Kidney capillary endothelial cell (primary cell): ENCODE measurements at regions not wholly inside any gene's neighbourhood (a gene's known extent, or its start where the extent isn't known, plus 50 kb on each side); places are given as distances from the start of the nearest gene placed in this dataset.

Experiments used
- DNase-seq: peaks from one replicate; pipeline ENCODE4 v3.0.0-alpha.2; 2018; ENCODE audit warnings: low spot score

- no peak for DNase-seq
These were observed 451.3 kb downstream of the SHQ1 start for GRCh38 chr3:72396899-72397298.

DNA sequence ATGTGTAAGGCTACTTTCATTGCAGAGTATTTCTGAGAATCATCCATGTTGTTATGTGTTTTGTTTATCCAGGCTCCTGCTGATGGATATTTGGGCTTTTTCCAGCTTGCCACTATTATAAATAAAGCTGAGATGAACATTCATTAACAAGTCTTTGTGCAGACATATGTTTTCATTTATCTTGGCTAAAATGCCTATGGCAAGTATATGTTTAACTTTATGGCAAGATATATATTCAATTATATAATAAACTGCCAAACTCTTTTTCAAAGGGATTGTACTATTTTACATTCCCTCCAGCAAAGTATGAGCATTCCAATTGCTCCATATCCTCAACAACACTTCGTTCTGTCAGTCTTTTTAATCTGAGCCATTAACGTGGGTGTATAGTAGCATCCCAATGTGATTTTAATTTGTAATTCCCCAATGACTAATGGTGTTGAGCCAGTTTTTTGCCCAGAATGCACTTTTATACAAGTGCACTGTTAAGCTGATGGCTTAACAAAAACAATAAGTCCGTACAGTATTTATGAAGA, 452.4 kb downstream of the SHQ1 start:
- no peak for DNase-seq

DNA sequence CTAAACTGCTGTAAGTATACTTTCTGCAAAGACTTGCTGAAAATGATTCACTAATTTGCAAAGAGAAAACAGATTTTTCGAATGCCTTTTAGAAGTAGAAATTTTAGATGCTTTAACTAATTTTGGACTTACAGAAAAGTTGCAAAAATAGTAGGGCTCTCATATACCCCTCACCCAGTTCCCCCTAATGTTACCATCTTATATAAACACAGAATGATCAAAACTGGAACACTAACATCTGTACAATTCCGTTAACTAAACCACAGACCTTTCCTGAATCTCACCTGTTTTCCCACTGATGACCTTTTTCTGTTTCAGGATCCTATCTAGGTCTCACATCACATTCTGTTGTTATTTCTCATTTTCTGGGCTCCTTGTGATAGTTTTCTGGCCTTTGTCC, 454.8 kb downstream of the SHQ1 start:
- DNase-seq = no peak

- DNase-seq = no peak
These were observed 456.6 kb downstream of the SHQ1 start for GRCh38 chr3:72391659-72392058.

DNA sequence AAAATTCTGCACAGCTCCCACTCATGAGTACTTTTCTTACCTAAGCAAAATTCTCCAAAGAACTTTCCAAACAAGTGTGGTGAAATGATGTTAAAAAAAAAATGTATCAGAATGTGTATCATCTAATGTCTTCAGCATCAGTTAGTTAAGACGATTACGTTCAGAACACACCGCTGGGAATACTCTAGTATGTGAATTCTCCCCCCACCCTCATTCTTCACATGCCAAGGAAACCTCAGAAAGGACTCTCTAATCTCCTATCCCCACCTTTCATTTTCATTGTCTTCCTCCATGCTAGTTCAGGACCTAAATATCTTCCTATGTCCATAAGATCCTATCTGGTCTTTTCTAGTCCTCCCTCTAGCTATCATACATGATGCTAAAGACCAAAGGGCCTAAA, 457.4 kb downstream of the SHQ1 start:
- DNase-seq = no peak

- DNase-seq = no peak
These were observed 459.6 kb downstream of the SHQ1 start for GRCh38 chr3:72388644-72389043.

DNA sequence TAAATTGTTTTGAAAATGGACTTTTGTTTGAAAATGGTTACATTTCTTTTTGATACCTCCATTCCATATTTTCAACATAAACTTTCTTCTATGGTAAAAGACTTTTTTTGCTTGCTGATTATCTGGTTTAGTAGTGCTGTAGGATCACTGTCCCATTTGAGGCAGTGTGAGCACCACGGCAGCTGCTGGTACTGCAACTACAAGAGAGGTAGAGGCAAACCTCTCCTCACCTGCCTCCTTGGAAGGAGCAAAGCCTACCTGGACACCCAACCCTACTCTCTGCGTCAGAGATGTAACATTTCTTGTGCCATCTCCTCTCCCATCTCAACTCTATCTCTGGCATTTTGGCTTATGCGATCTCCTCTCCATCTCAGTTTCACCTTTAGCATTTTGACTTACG, 460.1 kb downstream of the SHQ1 start:
- no peak for DNase-seq

DNA sequence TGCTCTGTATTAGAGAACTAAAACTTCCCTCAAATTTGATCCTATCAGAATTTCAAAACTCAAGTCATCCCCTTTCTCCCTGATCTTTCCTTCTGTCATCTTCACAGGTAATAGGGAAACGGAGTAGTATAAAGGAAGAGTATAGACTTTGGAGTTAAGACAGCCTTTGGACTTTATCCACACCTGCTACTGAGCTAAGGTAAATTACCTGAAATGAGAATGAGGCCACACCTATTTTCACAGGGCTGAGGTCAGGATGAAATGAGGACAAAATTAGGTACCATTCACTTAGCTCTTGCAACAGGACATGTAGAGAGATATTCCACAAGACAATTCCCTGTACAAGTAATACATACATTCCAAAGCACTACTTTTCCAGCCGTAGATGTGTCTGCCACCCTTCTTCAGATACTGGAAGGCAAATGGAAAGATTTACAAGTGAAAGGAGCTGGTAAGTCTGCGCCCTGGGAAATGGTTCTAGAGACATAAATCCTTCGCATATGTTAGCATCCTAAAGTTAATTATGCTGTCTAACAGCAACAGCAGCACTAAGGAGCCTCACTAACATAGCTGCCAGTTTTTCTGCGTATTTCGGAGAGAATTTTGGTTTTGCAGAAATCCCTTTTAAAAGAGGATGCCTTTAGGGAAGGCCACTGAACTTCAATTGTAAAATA, 461.8 kb downstream of the SHQ1 start:
- no peak for DNase-seq

GRCh38 chr3:72385167-72385566, 463.1 kb downstream of the SHQ1 start:
- DNase-seq = no peak

DNA sequence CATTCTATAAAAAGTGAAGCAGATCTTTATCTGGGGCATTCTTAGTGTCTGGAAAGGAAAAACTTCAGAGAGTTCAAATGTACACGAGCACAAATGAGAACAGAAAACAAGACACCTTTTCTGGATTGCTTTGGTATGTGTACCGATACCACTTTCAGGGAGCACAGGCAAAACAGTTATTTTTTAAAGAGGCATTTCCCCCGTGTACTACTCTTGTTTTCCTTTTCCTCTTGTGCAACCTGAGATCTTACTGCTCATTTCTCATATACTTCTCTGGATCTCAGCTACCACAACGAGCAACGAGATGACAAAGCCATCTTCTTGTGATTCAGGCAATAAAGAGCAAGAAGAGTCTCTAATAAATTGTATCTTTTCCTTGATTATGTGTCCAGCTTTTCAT, 463.6 kb downstream of the SHQ1 start:
- DNase-seq = no peak

GRCh38 chr3:72383883-72384282, 464.4 kb downstream of the SHQ1 start:
- no peak for DNase-seq

DNA sequence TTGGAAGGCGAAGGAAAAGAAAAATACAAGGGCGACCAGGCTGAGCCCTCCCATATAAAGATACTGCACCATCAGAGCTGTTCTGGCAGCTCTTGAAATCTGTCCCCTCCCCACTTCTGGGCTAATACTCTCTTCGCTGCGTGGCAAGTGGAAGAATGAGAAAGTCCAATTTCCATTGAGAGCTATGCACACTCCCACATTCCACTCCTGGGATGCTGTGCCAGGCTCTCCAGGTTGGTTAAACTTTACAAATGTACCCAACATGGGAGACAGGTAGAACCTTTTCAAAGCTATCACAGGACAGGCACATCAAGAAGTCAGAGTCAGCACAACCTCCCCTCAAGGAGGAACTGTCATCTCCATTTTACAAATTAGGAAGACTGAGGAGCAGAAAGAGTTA, 465.0 kb downstream of the SHQ1 start:
- DNase-seq = no peak

- no peak for DNase-seq
These were observed 465.8 kb downstream of the SHQ1 start for GRCh38 chr3:72382460-72382859.

- no peak for DNase-seq
These were observed 466.7 kb downstream of the SHQ1 start for GRCh38 chr3:72381584-72381983.

DNA sequence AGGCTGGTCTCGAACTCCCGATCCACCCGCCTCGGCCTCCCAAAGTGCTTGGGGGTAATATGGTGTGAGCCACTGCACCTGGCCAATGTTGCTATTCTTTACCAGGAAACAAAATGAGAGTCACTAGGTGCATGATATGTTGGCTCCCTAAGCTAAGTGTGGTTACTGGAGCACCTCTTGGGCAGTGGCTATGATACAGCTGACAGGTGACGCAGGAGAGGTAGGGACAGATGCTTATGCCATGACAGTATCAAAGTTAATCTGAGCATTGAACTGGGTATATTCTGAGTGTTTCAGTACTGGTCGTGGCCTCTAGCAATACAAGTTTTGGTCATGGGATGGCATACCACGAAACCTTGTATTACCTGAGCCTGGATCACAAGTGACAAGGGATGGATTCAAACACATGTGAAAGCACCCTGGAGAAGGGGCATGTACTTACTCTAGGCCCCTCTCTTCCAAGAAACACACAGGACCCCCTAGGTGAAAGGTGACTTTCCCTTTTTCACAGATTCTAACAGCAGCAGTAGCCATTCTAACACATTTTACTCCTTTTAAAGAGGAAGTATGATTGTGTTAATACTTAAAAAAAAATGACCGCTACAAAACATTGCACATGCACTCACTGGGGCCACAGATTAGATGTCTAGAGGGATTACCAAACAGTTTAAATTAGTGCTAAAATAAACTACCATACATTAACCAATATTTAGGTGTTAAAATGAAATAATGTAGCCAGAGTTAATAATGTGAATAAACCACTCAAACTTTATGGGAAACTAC, 467.3 kb downstream of the SHQ1 start:
- no peak for DNase-seq

DNA sequence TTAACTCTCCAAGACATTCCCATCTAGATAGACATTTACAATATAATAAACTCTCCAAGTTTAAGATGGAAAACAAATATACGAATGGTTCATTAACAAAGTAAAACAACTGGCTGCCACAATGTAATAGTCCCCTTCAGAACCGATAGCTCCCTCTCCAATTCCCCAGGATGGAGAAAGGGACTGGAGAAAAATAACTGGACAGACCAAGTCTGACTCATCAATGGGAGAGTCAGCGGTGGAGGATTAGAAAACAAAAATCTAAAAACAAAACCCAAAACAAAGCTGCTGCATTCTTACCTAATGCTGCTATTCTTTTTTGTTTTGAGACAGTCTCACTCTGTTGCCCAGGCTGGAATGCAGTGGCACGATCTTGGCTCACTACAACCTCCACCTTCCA, 468.1 kb downstream of the SHQ1 start:
- DNase-seq = peak; percentile 22

GRCh38 chr3:72379500-72380187, 468.6 kb downstream of the SHQ1 start:
- DNase-seq = peak; percentile 53

DNA sequence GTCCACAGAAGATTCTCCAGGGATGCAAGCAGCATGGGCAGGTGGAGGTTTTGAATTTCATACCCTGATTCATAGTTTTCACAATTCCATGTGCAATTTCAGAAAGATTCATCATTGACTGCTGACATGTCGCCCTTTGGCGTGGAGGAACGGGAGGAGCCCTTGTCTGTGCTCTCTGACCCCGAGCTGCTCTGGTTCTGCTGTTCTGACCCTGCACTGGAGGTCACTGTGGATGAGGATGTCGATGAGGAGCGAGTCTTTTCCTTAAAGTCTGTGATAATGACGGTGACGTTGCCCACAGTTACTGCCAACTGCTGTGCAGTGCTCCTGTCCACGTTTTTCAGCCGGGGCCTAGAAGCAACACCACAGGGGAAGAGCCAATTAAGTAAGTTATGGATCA, 470.0 kb downstream of the SHQ1 start:
- DNase-seq = no peak

- DNase-seq = no peak
These were observed 471.1 kb downstream of the SHQ1 start for GRCh38 chr3:72376956-72377710.

DNA sequence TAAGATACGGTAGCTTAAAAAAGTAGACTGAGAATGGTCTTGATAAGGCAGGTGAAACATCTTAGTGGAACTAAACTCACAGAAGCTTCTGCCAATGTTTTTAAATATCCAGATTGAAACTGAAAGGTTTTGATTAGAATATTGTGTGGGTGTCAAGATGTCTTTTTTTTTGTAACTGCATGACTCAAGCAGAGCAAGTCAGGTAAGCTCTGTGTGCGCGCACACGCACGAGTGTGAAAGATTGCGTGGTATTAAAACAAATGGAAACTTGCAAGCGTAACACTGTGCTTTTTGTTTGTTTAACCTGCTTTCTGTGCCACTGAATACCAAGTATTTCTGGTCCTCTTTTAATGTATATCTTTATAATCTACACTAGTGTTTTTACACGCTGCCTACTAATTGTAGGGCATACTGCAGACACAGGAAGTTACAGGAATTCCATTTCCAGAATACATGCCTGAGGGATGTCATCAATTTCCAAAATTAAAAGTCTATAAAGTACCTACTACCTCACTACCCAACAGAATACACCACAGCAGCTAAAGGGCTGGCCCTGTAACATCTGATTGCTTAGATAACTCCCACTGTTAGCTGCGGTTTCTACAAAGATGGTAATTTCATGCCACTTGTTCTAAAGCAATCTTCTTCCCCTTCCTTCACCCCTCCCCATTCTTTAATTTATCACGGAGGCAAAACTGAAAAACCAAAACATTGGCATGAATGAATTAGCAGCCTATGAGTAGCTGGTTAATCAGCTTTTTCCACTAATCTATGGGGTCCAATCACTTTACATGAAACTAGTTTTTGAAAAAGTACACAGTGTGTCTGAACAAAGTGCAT, 472.8 kb downstream of the SHQ1 start:
- DNase-seq = peak; percentile 9

DNA sequence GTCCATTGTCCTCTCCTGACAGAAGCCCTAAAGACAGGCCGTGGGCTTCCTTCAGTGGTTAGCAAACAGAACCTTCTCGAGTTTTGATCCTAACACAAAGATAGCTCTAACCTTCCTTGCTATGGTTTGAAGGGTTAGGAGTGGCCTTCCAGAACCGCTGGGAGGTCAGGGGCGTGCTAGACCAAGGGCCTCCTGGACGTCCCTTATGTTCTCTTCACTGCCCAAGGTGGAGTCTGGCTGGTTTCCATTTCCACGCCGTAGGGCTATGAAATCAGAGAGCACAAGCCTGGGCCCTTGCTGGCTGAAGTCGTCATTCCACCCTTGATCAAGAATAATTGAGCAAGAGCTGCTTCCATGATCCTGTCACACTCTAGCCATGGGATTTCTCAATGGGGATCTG, 475.1 kb downstream of the SHQ1 start:
- DNase-seq = no peak
